SU-DHL-6 (cell line): ENCODE measurements at regions not wholly inside any gene's neighbourhood (a gene's known extent, or its start where the extent isn't known, plus 50 kb on each side); places are given as distances from the start of the nearest gene placed in this dataset.

ENCODE experiments used
- H2AFZ ChIP-seq: fragments of 200-600 bp; sonication (generic); 2 replicates; pipeline ENCODE4 v1.6.1; 2014; ENCODE audit warnings: low read depth, mild to moderate bottlenecking, moderate library complexity, mixed read lengths, antibody characterized with exemption, low read length; ENCODE audit not compliant: severe bottlenecking
- H3F3A ChIP-seq: fragments of 200-600 bp; shearing (Covaris generic); 2 replicates; pipeline ENCODE4 v1.6.0; 2016; ENCODE audit warnings: antibody characterized with exemption, mild to moderate bottlenecking; ENCODE audit not compliant: insufficient read depth
- H3K27ac ChIP-seq: fragments of 200-600 bp; sonication (generic); 2 replicates; pipeline ENCODE4 v1.5.1; 2016; ENCODE audit warnings: low read depth, mild to moderate bottlenecking, low read length, moderate library complexity, mixed read lengths
- H3K27me3 ChIP-seq: fragments of 200-600 bp; sonication (generic), shearing (Covaris generic); 2 replicates; pipeline ENCODE4 v1.6.0; 2014; ENCODE audit warnings: mild to moderate bottlenecking, low read length
- H3K36me3 ChIP-seq: fragments of 200-600 bp; sonication (generic); 2 replicates; pipeline ENCODE4 v1.6.1; 2014; ENCODE audit warnings: mild to moderate bottlenecking, low read length, mixed read lengths
- H3K4me2 ChIP-seq: fragments of 300-600, 200-600 bp; shearing (Covaris generic), sonication (generic); 2 replicates; pipeline ENCODE4 v1.6.0; 2014; ENCODE audit warnings: low read length, low read depth, mild to moderate bottlenecking; ENCODE audit not compliant: poor library complexity, severe bottlenecking
- H3K4me3 ChIP-seq: fragments of 200-600 bp; sonication (generic); 2 replicates; pipeline ENCODE4 v1.5.1; 2014; ENCODE audit warnings: antibody characterized with exemption, low read length, mild to moderate bottlenecking, mixed read lengths; ENCODE audit not compliant: insufficient read depth, poor library complexity, severe bottlenecking
- H3K79me2 ChIP-seq: fragments of 200-600 bp; sonication (generic); 2 replicates; pipeline ENCODE4 v1.6.1; 2014; ENCODE audit warnings: mild to moderate bottlenecking, low read length, moderate library complexity; ENCODE audit not compliant: insufficient read depth
- H3K9ac ChIP-seq: fragments of 200-600 bp; sonication (generic); 2 replicates; pipeline ENCODE4 v1.7.0; 2014; ENCODE audit warnings: mild to moderate bottlenecking, low read length
- H3K9me2 ChIP-seq: fragments of 200-600 bp; sonication (generic); replicated peaks from 2 replicates; pipeline ENCODE4 v1.6.1; 2014; ENCODE audit warnings: low read length; ENCODE audit not compliant: insufficient read depth
- H3K9me3 ChIP-seq: fragments of 200-600 bp; sonication (generic); 2 replicates; pipeline ENCODE4 v1.6.1; 2014; ENCODE audit warnings: low read length, mixed read lengths; ENCODE audit not compliant: insufficient read depth
- H4K20me1 ChIP-seq: fragments of 200-600 bp; sonication (generic); 2 replicates; pipeline ENCODE4 v1.6.1; 2014; ENCODE audit warnings: low read depth, mild to moderate bottlenecking, antibody characterized with exemption, low read length, moderate library complexity, mixed read lengths
- EZH2phosphoT487 ChIP-seq: fragments of 200-600 bp; sonication (generic), shearing (Covaris generic); conservative IDR thresholded peaks from 2 replicates; pipeline ENCODE4 v1.6.1; 2018; ENCODE audit warnings: mild to moderate bottlenecking, antibody characterized with exemption, low read length, moderate library complexity, mixed read lengths
- TF ChIP-seq, protein P1 (sequence below): fragments of 200-600 bp; sonication (generic); IDR thresholded peaks from one replicate; pipeline ENCODE4 v1.5.1; 2017; ENCODE audit warnings: antibody characterized with exemption, mild to moderate bottlenecking, low read length, moderate library complexity; ENCODE audit not compliant: insufficient read depth, poor library complexity, severe bottlenecking

DNA sequence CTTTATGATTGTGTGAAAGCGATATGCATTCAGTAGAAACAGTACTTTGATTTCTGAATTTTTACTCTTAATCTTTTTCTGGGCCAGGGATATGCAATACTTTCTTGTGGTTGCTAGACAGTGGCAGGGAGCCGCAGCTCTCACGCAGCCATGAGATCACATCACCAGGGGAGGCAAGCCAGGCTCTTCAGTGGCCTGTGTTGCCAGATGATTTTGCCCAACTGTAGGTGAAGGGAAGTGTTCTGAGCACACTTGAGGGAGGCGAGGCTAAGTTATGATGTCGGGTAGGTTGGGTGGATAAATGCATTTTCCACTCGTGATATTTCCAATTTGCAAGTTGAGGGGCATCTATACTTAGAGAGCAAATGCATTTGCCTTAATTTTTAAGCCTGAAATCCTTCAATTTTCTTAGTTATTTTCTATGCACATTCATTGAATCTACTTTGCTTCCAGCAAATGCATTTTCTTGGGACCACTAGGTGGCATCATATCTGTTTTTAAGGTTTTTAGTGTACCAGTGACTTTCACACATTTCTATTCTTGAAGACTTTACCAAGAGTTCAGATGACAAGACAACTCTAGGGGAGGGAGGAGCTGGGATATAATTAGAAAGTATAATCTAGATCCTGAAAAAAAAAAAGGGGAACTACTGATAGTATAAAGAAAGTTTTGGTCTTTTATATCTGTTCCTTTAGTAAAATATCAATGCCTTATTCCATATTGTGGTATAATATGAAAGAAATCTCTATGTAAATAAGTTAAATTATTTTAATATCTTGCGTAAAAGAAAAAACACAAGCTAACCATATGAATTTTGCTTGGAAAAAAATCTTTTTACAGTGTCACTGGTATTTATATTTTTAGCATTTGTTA lies 643.3 kb downstream of the SOCS6 start:
- Histone ChIP-seq H3K4me3 (no peak overlapping the region), H3K36me3 (no peaks in the 10 kb centered on the region), H3K79me2 (no peaks in the 10 kb centered on the region), H3K4me2 (no peak overlapping the region), H4K20me1 (no peaks in the 10 kb centered on the region), H3F3A (no peaks in the 10 kb centered on the region), H3K27ac (no peak overlapping the region), H3K9ac (no peak overlapping the region), H3K9me2 (no peaks in the 10 kb centered on the region), H3K27me3 (no peaks in the 10 kb centered on the region), H3K9me3 (no peaks in the 10 kb centered on the region), H2AFZ (no peak overlapping the region)
- no peak for TF ChIP-seq EZH2phosphoT487
- TF ChIP-seq, protein P1, sequence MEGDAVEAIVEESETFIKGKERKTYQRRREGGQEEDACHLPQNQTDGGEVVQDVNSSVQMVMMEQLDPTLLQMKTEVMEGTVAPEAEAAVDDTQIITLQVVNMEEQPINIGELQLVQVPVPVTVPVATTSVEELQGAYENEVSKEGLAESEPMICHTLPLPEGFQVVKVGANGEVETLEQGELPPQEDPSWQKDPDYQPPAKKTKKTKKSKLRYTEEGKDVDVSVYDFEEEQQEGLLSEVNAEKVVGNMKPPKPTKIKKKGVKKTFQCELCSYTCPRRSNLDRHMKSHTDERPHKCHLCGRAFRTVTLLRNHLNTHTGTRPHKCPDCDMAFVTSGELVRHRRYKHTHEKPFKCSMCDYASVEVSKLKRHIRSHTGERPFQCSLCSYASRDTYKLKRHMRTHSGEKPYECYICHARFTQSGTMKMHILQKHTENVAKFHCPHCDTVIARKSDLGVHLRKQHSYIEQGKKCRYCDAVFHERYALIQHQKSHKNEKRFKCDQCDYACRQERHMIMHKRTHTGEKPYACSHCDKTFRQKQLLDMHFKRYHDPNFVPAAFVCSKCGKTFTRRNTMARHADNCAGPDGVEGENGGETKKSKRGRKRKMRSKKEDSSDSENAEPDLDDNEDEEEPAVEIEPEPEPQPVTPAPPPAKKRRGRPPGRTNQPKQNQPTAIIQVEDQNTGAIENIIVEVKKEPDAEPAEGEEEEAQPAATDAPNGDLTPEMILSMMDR: peak; percentile 50

DNA sequence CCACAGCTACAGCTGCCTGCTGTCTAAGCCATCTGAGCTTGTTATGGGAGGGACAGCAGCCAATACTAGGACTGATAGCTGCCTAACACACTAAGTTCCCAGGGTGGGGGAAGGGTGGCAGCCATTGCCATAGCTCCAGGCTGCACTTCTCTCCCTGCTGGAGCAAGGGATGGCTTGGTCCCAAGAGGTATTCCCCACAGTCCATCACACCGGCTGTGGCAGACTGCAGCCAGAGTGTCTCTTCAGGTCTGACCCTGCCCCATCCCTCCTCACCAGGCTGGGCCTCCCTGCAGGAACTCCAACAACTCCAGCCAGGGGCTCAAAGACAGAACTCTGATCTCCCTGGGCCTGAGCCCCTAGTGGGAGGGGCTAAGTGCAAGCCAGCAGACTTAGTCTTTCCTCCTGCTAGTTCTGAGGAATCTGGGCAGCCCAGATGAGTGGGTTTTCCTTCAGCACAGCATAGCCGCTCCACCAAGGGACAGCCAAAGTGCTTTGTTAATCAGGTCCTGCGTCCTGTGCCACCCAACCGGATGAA lies 632.1 kb downstream of the SOCS6 start:
- Histone ChIP-seq H3F3A (no peaks in the 10 kb centered on the region), H2AFZ (no peak overlapping the region), H3K27me3 (no peaks in the 10 kb centered on the region), H3K9me3 (no peaks in the 10 kb centered on the region), H3K9me2 (no peaks in the 10 kb centered on the region), H3K27ac (no peak overlapping the region), H3K36me3 (no peaks in the 10 kb centered on the region), H3K79me2 (no peaks in the 10 kb centered on the region), H4K20me1 (no peaks in the 10 kb centered on the region), H3K9ac (no peak overlapping the region), H3K4me2 (no peak overlapping the region), H3K4me3 (no peak overlapping the region)
- TF ChIP-seq, protein P1: no peak
- TF ChIP-seq EZH2phosphoT487: no peak

DNA sequence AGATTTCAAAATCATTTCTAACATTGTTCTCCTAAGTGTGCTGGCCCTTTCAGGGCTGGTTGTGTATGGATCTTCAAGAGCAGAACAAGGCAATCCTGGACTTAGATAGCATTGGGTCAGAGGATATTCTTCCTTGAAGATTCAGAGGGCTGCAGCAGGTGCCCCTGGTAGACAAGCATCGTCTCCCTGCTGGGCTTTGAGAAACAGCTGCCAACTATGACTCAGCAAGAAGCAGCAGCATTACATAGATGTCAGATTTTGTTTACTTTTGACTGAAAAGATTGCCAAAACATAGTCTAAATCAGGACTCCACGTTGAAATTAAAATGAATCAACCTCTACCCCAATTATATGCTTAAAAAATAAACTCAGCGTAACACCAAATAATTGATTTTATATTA lies 618.8 kb downstream of the SOCS6 start:
- no peaks in the 10 kb centered on the region for H3K9me2 ChIP-seq
- H3K4me3 ChIP-seq: no peak overlapping the region
- no peak for TF ChIP-seq EZH2phosphoT487
- TF ChIP-seq, protein P1: no peak
- H3K4me2 ChIP-seq: no peak overlapping the region
- no peaks in the 10 kb centered on the region for H3F3A ChIP-seq
- H2AFZ ChIP-seq: no peak overlapping the region
- no peaks in the 10 kb centered on the region for H4K20me1 ChIP-seq
- H3K27me3 ChIP-seq: no peaks in the 10 kb centered on the region
- H3K9me3 ChIP-seq: no peaks in the 10 kb centered on the region
- H3K27ac ChIP-seq: no peak overlapping the region
- no peak overlapping the region for H3K9ac ChIP-seq
- no peaks in the 10 kb centered on the region for H3K79me2 ChIP-seq
- H3K36me3 ChIP-seq: no peaks in the 10 kb centered on the region
